ENCODE measurements at regions not wholly inside any gene's neighbourhood (a gene's known extent, or its start where the extent isn't known, plus 50 kb on each side); places are given as distances from the start of the nearest gene placed in this dataset.

- Mint-ChIP-seq H3K36me3 (ENCODE audit: low read depth) (no peaks in the 10 kb centered on the region), H3K4me1 (ENCODE audit: low read depth) (peaks cover 5% of the 10 kb centered on the region), H3K4me3 (ENCODE audit: unreplicated experiment) (no peak overlapping the region), H3K9me3 (ENCODE audit: low read depth) (no peaks in the 10 kb centered on the region), H3K27ac (ENCODE audit: unreplicated experiment) (no peak overlapping the region), H3K27me3 (ENCODE audit: low read depth) (no peaks in the 10 kb centered on the region)
- DNase-seq (ENCODE audit: low spot score) = no peak
- no peak for TF ChIP-seq CTCF (IDR thresholded peaks at IDR 0.05)
These were observed 222.0 kb upstream of the ARGLU1 start for GRCh38 chr13:106789911-106790310.

- Mint-ChIP-seq H3K36me3 (ENCODE audit: low read depth) (no peaks in the 10 kb centered on the region), H3K4me1 (ENCODE audit: low read depth) (no peaks in the 10 kb centered on the region), H3K4me3 (ENCODE audit: unreplicated experiment) (no peak overlapping the region), H3K27me3 (ENCODE audit: low read depth) (no peaks in the 10 kb centered on the region), H3K27ac (ENCODE audit: unreplicated experiment) (no peak overlapping the region), H3K9me3 (ENCODE audit: low read depth) (no peaks in the 10 kb centered on the region)
- TF ChIP-seq CTCF (IDR thresholded peaks at IDR 0.05) = no peak
- DNase-seq (ENCODE audit: low spot score) = no peak
These were observed 218.1 kb upstream of the ARGLU1 start for GRCh38 chr13:106786006-106786563.

GRCh38 chr13:106774621-106775020, 206.7 kb upstream of the ARGLU1 start:
- Mint-ChIP-seq H3K4me3 (ENCODE audit: unreplicated experiment) (no peak overlapping the region), H3K4me1 (ENCODE audit: low read depth) (no peaks in the 10 kb centered on the region), H3K27me3 (ENCODE audit: low read depth) (peaks cover 2% of the 10 kb centered on the region), H3K9me3 (ENCODE audit: low read depth) (peaks cover 9% of the 10 kb centered on the region), H3K36me3 (ENCODE audit: low read depth) (peaks cover 3% of the 10 kb centered on the region), H3K27ac (ENCODE audit: unreplicated experiment) (no peak overlapping the region)
- DNase-seq (ENCODE audit: low spot score) = no peak
- TF ChIP-seq CTCF (IDR thresholded peaks at IDR 0.05) = no peak

- Mint-ChIP-seq H3K4me3 (ENCODE audit: unreplicated experiment) (no peak overlapping the region), H3K36me3 (ENCODE audit: low read depth) (peaks cover 6% of the 10 kb centered on the region), H3K27me3 (ENCODE audit: low read depth) (peaks cover 2% of the 10 kb centered on the region), H3K4me1 (ENCODE audit: low read depth) (no peaks in the 10 kb centered on the region), H3K27ac (ENCODE audit: unreplicated experiment) (no peak overlapping the region), H3K9me3 (ENCODE audit: low read depth) (peaks cover 23% of the 10 kb centered on the region)
- no peak for DNase-seq (ENCODE audit: low spot score)
- no peak for TF ChIP-seq CTCF (IDR thresholded peaks at IDR 0.05)
These were observed 204.2 kb upstream of the ARGLU1 start for GRCh38 chr13:106772006-106772601.

GRCh38 chr13:106768991-106769390, 201.1 kb upstream of the ARGLU1 start:
- Mint-ChIP-seq H3K27me3 (ENCODE audit: low read depth) (peaks cover 6% of the 10 kb centered on the region), H3K4me1 (ENCODE audit: low read depth) (no peaks in the 10 kb centered on the region), H3K27ac (ENCODE audit: unreplicated experiment) (no peak overlapping the region), H3K36me3 (ENCODE audit: low read depth) (peaks cover 3% of the 10 kb centered on the region), H3K9me3 (ENCODE audit: low read depth) (peaks cover 25% of the 10 kb centered on the region), H3K4me3 (ENCODE audit: unreplicated experiment) (no peak overlapping the region)
- DNase-seq (ENCODE audit: low spot score) = no peak
- no peak for TF ChIP-seq CTCF (IDR thresholded peaks at IDR 0.05)

Measured in chondrocyte (in vitro differentiated cells).